GM10248 (cell line): ENCODE measurements at regions not wholly inside any gene's neighbourhood (a gene's known extent, or its start where the extent isn't known, plus 50 kb on each side); places are given as distances from the start of the nearest gene placed in this dataset.
"Not testable (repeated sequence)": the region's sequence is repeated elsewhere in the genome, so short reads cannot be mapped to it uniquely, and the experiment has no call there.

Source experiments
- CTCF ChIA-PET: fragments of 300-600 bp; sonication (Branson Sonifier 250); formaldehyde crosslinking; extraction: SDS; loops from one replicate; lab custom pipeline; 2021; ENCODE audit warnings: antibody characterized with exemption; lab: Yijun Ruan, JAX
- POLR2A ChIA-PET: fragments of 350-650 bp; sonication (Branson Sonifier 250); formaldehyde crosslinking; extraction: SDS; loops from one replicate; lab custom pipeline; 2020; ENCODE audit warnings: antibody characterized with exemption; lab: Yijun Ruan, JAX
- DNase-seq: peaks from one replicate; pipeline ENCODE4 v3.0.0; 2012; ENCODE audit errors: extremely low spot score
- CTCF ChIP-seq: IDR thresholded peaks from 2 replicates; pipeline ENCODE4 v1.5.1; 2012; ENCODE audit warnings: mild to moderate bottlenecking, low read depth; ENCODE audit errors: extremely low read depth, missing control alignments, control extremely low read depth

- no peak for DNase-seq
- CTCF ChIA-PET, result interaction anchor here (1.0 to 3.2 kb wide), 5 partner anchors 14 to 36 kb away, joined by 3 to 8 read pairs (median 4); no protein-coding TSS in a partner anchor
- no peak for TF ChIP-seq CTCF
- POLR2A ChIA-PET, result no interaction called here
These were observed 136.6 kb downstream of the AHR start for GRCh38 chr7:17434841-17435692.

GRCh38 chr7:17436126-17436525, 137.7 kb downstream of the AHR start:
- no peak for DNase-seq
- no peak for TF ChIP-seq CTCF
- CTCF ChIA-PET, result interaction anchor here (1.0 to 3.2 kb wide), 6 partner anchors 8 to 35 kb away, joined by 3 to 8 read pairs (median 4); no protein-coding TSS in a partner anchor
- POLR2A ChIA-PET, result no interaction called here

- CTCF ChIA-PET, result interaction anchor here (1.4 to 2.5 kb wide), 2 partner anchors 9 to 13 kb away, joined by 4 to 6 read pairs; no protein-coding TSS in a partner anchor
- POLR2A ChIA-PET, result no interaction called here
- TF ChIP-seq CTCF, result no peak
- no peak for DNase-seq
These were observed 139.1 kb downstream of the AHR start for GRCh38 chr7:17437586-17437985.

- DNase-seq, POLR2A ChIA-PET: not testable (repeated sequence)
- CTCF ChIA-PET, result interaction anchor here (2.5 kb wide), 1 partner anchor 10 kb away, joined by 6 read pairs; no protein-coding TSS in a partner anchor
These were observed 141.8 kb downstream of the AHR start for GRCh38 chr7:17440025-17440784.

GRCh38 chr7:17440831-17441230, 142.4 kb downstream of the AHR start:
- ChIA-PET CTCF (interaction anchor here (1.6 kb wide), 1 partner anchor 10 kb away, joined by 5 read pairs; no protein-coding TSS in a partner anchor), POLR2A (no interaction called here)
- TF ChIP-seq CTCF, result no peak
- DNase-seq, result no peak

- ChIA-PET CTCF (interaction anchor here (1.1 to 1.6 kb wide), 2 partner anchors 11 to 94 kb away, joined by 3 to 5 read pairs; no protein-coding TSS in a partner anchor), POLR2A (no interaction called here)
- no peak for TF ChIP-seq CTCF
- no peak for DNase-seq
These were observed 143.1 kb downstream of the AHR start for GRCh38 chr7:17441557-17441956.
